Ishikawa (cell line): ENCODE measurements at regions not wholly inside any gene's neighbourhood (a gene's known extent, or its start where the extent isn't known, plus 50 kb on each side); places are given as distances from the start of the nearest gene placed in this dataset.

Source experiments
- CREB1 ChIP-seq: IDR thresholded peaks from 2 replicates; pipeline ENCODE4 v1.6.1; 2012; ENCODE audit warnings: low read depth
- EP300 ChIP-seq: IDR thresholded peaks from 2 replicates; pipeline ENCODE4 v1.6.1; 2012; ENCODE audit warnings: borderline replicate concordance
- MAX ChIP-seq: IDR thresholded peaks from 2 replicates; pipeline ENCODE4 v1.6.1; 2012
- NFIC ChIP-seq: IDR thresholded peaks from 2 replicates; pipeline ENCODE4 v1.6.1; 2012
- RAD21 ChIP-seq: IDR thresholded peaks from 2 replicates; pipeline ENCODE4 v1.6.1; 2012; ENCODE audit warnings: low read depth
- REST ChIP-seq: IDR thresholded peaks from 2 replicates; pipeline ENCODE4 v1.6.1; 2012; ENCODE audit warnings: low read depth, mild to moderate bottlenecking
- TAF1 ChIP-seq: IDR thresholded peaks from 2 replicates; pipeline ENCODE4 v1.6.1; 2012; ENCODE audit warnings: low read depth, mild to moderate bottlenecking
- TEAD4 ChIP-seq: IDR thresholded peaks from 2 replicates; pipeline ENCODE4 v1.6.1; 2012

- TF ChIP-seq REST (no peak), MAX (no peak), TEAD4 (no peak), EP300 (no peak), TAF1 (no peak), NFIC (no peak), CREB1 (no peak), RAD21 (no peak)
These were observed 352.5 kb upstream of the MIR17HG start for GRCh38 chr13:90995001-90995400.
